ENCODE measurements at regions not wholly inside any gene's neighbourhood (a gene's known extent, or its start where the extent isn't known, plus 50 kb on each side); places are given as distances from the start of the nearest gene placed in this dataset.

- no peaks in the 10 kb centered on the region for H3K9me3 ChIP-seq
Measured at GRCh38 chr14:39857376-39858055, 425.3 kb upstream of the FBXO33 start.

DNA sequence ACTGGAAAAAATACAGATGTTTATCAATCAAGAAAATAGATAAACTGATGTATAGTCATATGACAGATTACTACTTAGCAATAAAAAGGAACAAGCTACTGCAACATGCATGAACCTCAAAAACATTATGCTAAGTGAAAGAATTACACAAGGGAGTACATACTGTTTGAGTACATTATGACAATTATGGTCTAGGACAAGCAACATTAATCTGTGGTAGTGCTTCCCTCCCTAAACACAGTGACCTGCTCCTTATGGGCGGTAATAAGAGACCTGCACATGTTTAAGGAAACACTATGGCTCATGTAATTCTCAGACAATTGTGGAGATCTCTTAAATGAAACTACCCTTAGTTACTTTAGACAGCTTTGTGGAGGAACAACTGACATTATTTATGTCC lies 421.2 kb upstream of the FBXO33 start:
- WGBS, 3 donors: 82 to 91% (median 83%) methylated on average over 1 of the region's 1 CpG
- Histone ChIP-seq H3K4me1 (no peaks in the 10 kb centered on the region), H3K9me3 (no peaks in the 10 kb centered on the region), H3K27me3 (ENCODE audit: insufficient read depth in 3 of 3, low read length in 2 of 3) (no peaks in the 10 kb centered on the region), H3K27ac (no peak overlapping the region), H3K36me3 (ENCODE audit: insufficient read depth in 1 of 2, low read depth in 1 of 2) (no peaks in the 10 kb centered on the region), H3K4me3 (no peak overlapping the region)
- ATAC-seq (no peak), DNase-seq (no peak)
- no peak for TF ChIP-seq CTCF (IDR thresholded peaks at IDR 0.05)
- intact Hi-C loops (cut with DNase I): no loop called here

More at GRCh38 chr14:39857376-39858055, 425.3 kb upstream of the FBXO33 start:
- H3K36me3 ChIP-seq (ENCODE audit: insufficient read depth in 1 of 2, low read depth in 1 of 2): no peaks in the 10 kb centered on the region
- H3K27me3 ChIP-seq (ENCODE audit: insufficient read depth in 3 of 3, low read length in 2 of 3): no peaks in the 10 kb centered on the region
- H3K4me1 ChIP-seq: no peaks in the 10 kb centered on the region
- no peak overlapping the region for H3K4me3 ChIP-seq
- 80 to 86% (median 81%) methylated on average over 7 of the region's 7 CpGs for WGBS, 3 donors
- ATAC-seq: no peak
- intact Hi-C loops (cut with DNase I): no loop called here
- no peak for TF ChIP-seq CTCF (IDR thresholded peaks at IDR 0.05)
- H3K27ac ChIP-seq: no peak overlapping the region
- no peak for DNase-seq

DNA sequence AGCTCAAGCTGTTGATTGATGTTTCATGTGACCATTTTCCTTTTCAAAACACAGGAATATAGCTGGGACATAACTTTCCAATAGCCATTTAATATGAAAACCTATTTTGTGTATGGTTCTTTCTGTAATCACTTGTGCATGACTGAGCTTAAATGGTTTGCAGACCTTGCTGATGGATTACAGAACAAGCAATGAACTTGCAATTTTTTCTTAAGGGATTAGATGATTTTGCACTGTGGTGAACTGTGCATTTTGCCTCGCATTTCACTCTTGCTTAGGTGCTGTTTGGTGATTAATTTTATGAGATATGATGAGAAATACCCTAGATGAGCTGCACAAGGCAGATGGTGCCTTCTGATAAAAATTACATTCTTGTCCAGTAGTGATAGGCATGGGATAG lies 419.0 kb upstream of the FBXO33 start:
- Histone ChIP-seq H3K9me3 (no peaks in the 10 kb centered on the region), H3K4me3 (no peak overlapping the region), H3K4me1 (no peaks in the 10 kb centered on the region), H3K27me3 (ENCODE audit: insufficient read depth in 3 of 3, low read length in 2 of 3) (no peaks in the 10 kb centered on the region), H3K36me3 (ENCODE audit: insufficient read depth in 1 of 2, low read depth in 1 of 2) (no peaks in the 10 kb centered on the region), H3K27ac (no peak overlapping the region)
- intact Hi-C loops (cut with DNase I): no loop called here
- TF ChIP-seq CTCF (IDR thresholded peaks at IDR 0.05): no peak
- WGBS, 3 donors: 50 to 55% (median 51%) methylated on average over 1 of the region's 1 CpG
- no peak for DNase-seq
- ATAC-seq: no peak

DNA sequence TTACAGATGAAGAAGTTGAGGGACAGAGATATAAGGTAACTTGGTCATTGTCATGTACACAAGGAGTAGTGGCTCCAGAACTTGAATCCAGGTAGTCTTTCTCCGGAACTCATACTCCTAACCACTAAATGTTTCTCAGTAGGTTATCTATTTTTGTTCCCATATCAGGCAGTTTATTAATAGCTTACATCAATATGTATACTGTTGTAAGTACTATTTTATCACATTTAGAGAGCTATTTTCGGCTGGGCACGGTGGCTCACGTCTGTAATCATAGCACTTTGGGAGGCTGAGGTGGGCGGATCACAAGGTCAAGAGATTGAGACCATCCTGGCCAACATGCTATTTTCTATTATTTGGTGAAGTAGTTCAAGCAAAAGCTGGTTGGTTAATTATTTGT lies 415.6 kb upstream of the FBXO33 start:
- ATAC-seq (no peak), DNase-seq (no peak)
- WGBS, 3 donors: 82 to 88% (median 86%) methylated on average over 5 of the region's 5 CpGs
- no peaks in the 10 kb centered on the region for H3K27me3 ChIP-seq (ENCODE audit: insufficient read depth in 3 of 3, low read length in 2 of 3)
- intact Hi-C loops (cut with DNase I): no loop called here
- H3K4me1 ChIP-seq: no peaks in the 10 kb centered on the region
- H3K9me3 ChIP-seq: no peaks in the 10 kb centered on the region
- H3K4me3 ChIP-seq: no peak overlapping the region
- no peaks in the 10 kb centered on the region for H3K36me3 ChIP-seq (ENCODE audit: insufficient read depth in 1 of 2, low read depth in 1 of 2)
- TF ChIP-seq CTCF (IDR thresholded peaks at IDR 0.05): no peak
- H3K27ac ChIP-seq: no peak overlapping the region

DNA sequence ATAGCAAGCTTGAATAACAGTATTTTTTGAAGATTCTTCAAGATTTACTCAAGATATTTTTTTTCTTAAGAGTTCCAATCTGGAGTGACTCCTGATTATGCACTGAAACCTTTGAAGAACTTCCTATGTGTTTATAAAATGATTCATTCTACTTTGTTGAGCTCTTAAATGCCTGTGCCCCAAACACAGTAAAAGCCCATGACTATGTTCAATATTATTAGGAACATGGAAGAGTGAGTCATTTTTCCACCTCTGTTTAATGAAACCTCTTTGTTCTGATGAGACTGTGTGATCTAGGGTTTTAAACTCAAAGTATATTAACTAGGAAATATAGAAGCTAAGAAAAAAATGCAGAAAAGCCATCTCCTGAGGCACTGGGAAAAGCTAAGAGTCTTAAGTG lies 415.0 kb upstream of the FBXO33 start:
- Histone ChIP-seq H3K36me3 (ENCODE audit: insufficient read depth in 1 of 2, low read depth in 1 of 2) (no peaks in the 10 kb centered on the region), H3K4me3 (no peak overlapping the region), H3K27me3 (ENCODE audit: insufficient read depth in 3 of 3, low read length in 2 of 3) (no peaks in the 10 kb centered on the region), H3K9me3 (no peaks in the 10 kb centered on the region), H3K27ac (no peak overlapping the region), H3K4me1 (no peaks in the 10 kb centered on the region)
- intact Hi-C loops (cut with DNase I): no loop called here
- no peak for TF ChIP-seq CTCF (IDR thresholded peaks at IDR 0.05)
- ATAC-seq (no peak), DNase-seq (no peak)
